ENCODE measurements at regions not wholly inside any gene's neighbourhood (a gene's known extent, or its start where the extent isn't known, plus 50 kb on each side); places are given as distances from the start of the nearest gene placed in this dataset.

DNA sequence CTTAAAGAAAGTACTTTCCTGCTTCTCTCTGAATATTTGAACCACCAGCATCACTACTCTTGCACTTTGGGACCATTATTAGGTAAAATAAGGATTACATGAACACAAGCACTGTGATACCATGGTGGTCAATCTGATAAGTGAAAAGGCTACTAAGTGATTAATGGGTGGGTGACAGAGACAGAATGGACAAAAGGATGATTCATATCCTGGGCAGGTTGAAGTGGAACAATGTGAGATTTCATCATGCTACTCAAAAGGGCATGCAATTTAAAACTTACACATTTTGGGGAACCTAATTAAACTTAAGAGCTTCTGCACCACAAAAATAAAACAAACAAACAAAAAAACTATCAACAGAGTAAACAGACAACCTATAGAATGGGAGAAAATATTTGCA is 172.0 kb upstream of the CD96 start:
- Histone ChIP-seq H3K4me2 (ENCODE audit: insufficient read depth, low read length) (no peak overlapping the region), H3K4me3 (no peak overlapping the region), H2AFZ (ENCODE audit: low read depth, low read length) (no peak overlapping the region), H3K9me3 (replicated peaks; ENCODE audit: control insufficient read depth, insufficient read depth, low read depth, low read length) (no peaks in the 10 kb centered on the region), H4K20me1 (replicated peaks; ENCODE audit: control insufficient read depth, insufficient read depth, low read length) (no peaks in the 10 kb centered on the region), H3K79me2 (ENCODE audit: control insufficient read depth, insufficient read depth, low read length) (no peaks in the 10 kb centered on the region), H3K27ac (ENCODE audit: extremely low read depth, low read depth, low read length) (no peak overlapping the region), H3K36me3 (ENCODE audit: control insufficient read depth, insufficient read depth, low read length) (no peaks in the 10 kb centered on the region), H3K27me3 (ENCODE audit: control insufficient read depth in 2 of 2, insufficient read depth in 2 of 2, low read length in 2 of 2) (no peaks in the 10 kb centered on the region), H3K4me1 (replicated peaks in 1 of 2; ENCODE audit: control insufficient read depth in 2 of 2, insufficient read depth in 2 of 2, low read length in 2 of 2) (no peaks in the 10 kb centered on the region), H3K9ac (ENCODE audit: insufficient read depth in 1 of 2, low read depth in 2 of 2, low read length in 2 of 2) (no peak overlapping the region), H3K9me1 (ENCODE audit: control insufficient read depth, insufficient read depth, low read length) (no peaks in the 10 kb centered on the region)
- no TSS peak for BruUV-seq (replicated peaks)
- intact Hi-C loops (cut with micrococcal nuclease): no loop called here
- CTCF ChIA-PET (ENCODE audit: low intra/inter-chr PET ratio): no interaction called here
- no peak for ATAC-seq
- no peak for DNase-seq (ENCODE audit: extremely low read depth in 1 of 4, low spot score in 3 of 4)
- no peak for TF ChIP-seq ZNF347 (CRISPR knock-in tag; IDR thresholded peaks at IDR 0.05; ENCODE audit: low read depth)
- no peak for TF ChIP-seq TAF15 (IDR thresholded peaks at IDR 0.05; ENCODE audit: low read depth, low read length)
- no peak for TF ChIP-seq ATF2 (CRISPR knock-in tag; IDR thresholded peaks at IDR 0.05)
- TF ChIP-seq CREM (IDR thresholded peaks at IDR 0.05; ENCODE audit: low read depth): no peak
- TF ChIP-seq HDGF (IDR thresholded peaks at IDR 0.05): no peak
- TF ChIP-seq, protein P1, sequence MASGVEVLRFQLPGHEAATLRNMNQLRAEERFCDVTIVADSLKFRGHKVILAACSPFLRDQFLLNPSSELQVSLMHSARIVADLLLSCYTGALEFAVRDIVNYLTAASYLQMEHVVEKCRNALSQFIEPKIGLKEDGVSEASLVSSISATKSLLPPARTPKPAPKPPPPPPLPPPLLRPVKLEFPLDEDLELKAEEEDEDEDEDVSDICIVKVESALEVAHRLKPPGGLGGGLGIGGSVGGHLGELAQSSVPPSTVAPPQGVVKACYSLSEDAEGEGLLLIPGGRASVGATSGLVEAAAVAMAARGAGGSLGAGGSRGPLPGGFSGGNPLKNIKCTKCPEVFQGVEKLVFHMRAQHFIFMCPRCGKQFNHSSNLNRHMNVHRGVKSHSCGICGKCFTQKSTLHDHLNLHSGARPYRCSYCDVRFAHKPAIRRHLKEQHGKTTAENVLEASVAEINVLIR (CRISPR knock-in tag; IDR thresholded peaks at IDR 0.05): no peak
- TF ChIP-seq ZBTB11 (CRISPR knock-in tag; IDR thresholded peaks at IDR 0.05): no peak
- no peak for TF ChIP-seq PHTF2 (CRISPR knock-in tag; IDR thresholded peaks at IDR 0.05)
- TF ChIP-seq ZNF121 (CRISPR knock-in tag; conservative IDR thresholded peaks at IDR 0.05): no peak
- TF ChIP-seq NFIX (CRISPR knock-in tag; IDR thresholded peaks at IDR 0.05; ENCODE audit: low read depth): no peak
- no peak for TF ChIP-seq NCOA6 (IDR thresholded peaks at IDR 0.05)
- no peak for TF ChIP-seq NCOA2 (IDR thresholded peaks at IDR 0.05; ENCODE audit: partially characterized antibody in 2 of 2)
- no peak for TF ChIP-seq ESRRB (CRISPR knock-in tag; IDR thresholded peaks at IDR 0.05; ENCODE audit: borderline replicate concordance)
- no peak for TF ChIP-seq CBX1 (IDR thresholded peaks at IDR 0.05; ENCODE audit: low read depth)
- no peak for TF ChIP-seq ZNF197 (CRISPR knock-in tag; IDR thresholded peaks at IDR 0.05; ENCODE audit: low read depth)
- TF ChIP-seq PCBP1 (IDR thresholded peaks at IDR 0.05; ENCODE audit: low read depth, low read length, poor library complexity, severe bottlenecking): no peak
- in situ Hi-C loops (cut with MboI): no loop called here
- FAIRE-seq: no peak
- POLR2A ChIA-PET: no interaction called here
